Ovary (tissue), 7 donors: ENCODE measurements at regions not wholly inside any gene's neighbourhood (a gene's known extent, or its start where the extent isn't known, plus 50 kb on each side); places are given as distances from the start of the nearest gene placed in this dataset.

ENCODE experiments used
- DNase-seq, 5 donors: peaks; one replicate each; pipeline ENCODE4 v3.0.0-alpha.2; 2019 to 2020
- H3K27ac ChIP-seq, 2 donors: fragments of 200-600 bp; one replicate each; pipeline versions ENCODE4 v1.5.1 to v1.8.0; 2019 to 2022
- H3K27me3 ChIP-seq: fragments of 200-600 bp; one replicate; pipeline ENCODE4 v1.8.0; 2022
- H3K36me3 ChIP-seq: fragments of 200-600 bp; sonication (generic); one replicate; pipeline ENCODE4 v1.5.1; 2019
- H3K4me1 ChIP-seq: one replicate; pipeline ENCODE4 v1.8.1; 2013; ENCODE audit warnings: mild to moderate bottlenecking, moderate library complexity; ENCODE audit not compliant: insufficient read depth
- H3K4me3 ChIP-seq: fragments of 200-600 bp; sonication (generic); one replicate; pipeline ENCODE4 v1.5.1; 2017
- H3K9me3 ChIP-seq, 2 donors: fragments of 200-600 bp in 1 of 2; sonication (generic) in 1 of 2; one replicate each; pipeline versions ENCODE4 v1.5.1 to v1.8.1; 2013 to 2019; ENCODE audit warnings: mild to moderate bottlenecking in 1 of 2, moderate library complexity in 1 of 2
- EP300 ChIP-seq: sonication (generic); formaldehyde crosslinking; IDR thresholded peaks from one replicate; pipeline ENCODE4 v1.6.1; 2017; ENCODE audit warnings: antibody characterized with exemption
- POLR2A ChIP-seq: fragments of 450-650 bp; IDR thresholded peaks from one replicate; pipeline ENCODE4 v1.6.1; 2017; ENCODE audit warnings: antibody characterized with exemption, mild to moderate bottlenecking, moderate library complexity
- WGBS, 3 donors: extraction: QIAGEN DNeasy Blood & Tissue Kit in 1 of 3; methylation state at CpG; one replicate each; pipeline versions ENCODE4 v1.1.5 to v1.1.7; 2013 to 2017; 5-methylcytosine and 5-hydroxymethylcytosine counted together
- intact Hi-C, 4 donors: fragments of 100-400 bp; cut with DNase I; formaldehyde crosslinking; loops; one replicate each; pipeline versions ENCODE4 v1.11.0 to v1.15.1; 2022 to 2023
- TF ChIP-seq, protein P1 (sequence below), 3 donors: fragments of 450-650 bp in 2 of 3; fragments of 200-600 bp in 1 of 3; IDR thresholded peaks; one replicate each; pipeline versions ENCODE4 v1.5.1 to v1.8.0; 2016 to 2022; ENCODE audit warnings: antibody characterized with exemption in 3 of 3, mild to moderate bottlenecking in 1 of 3
- donor health status: DM: no; HTN: no; CAD: no; lungs with moderate emphysema.
- donor health status: DM: no; HTN: no; CAD: no.
- donor health status: Bipolar disorder and iron deficiency.
- donor health status: DM: no; HTN: no; CAD: no.
- donor health status: DM: yes; HTN: yes; CAD: no.

- intact Hi-C loops, result no loop called here
- Histone ChIP-seq H3K27ac (no peak overlapping the region), H3K27me3 (no peaks in the 10 kb centered on the region), H3K4me1 (no peaks in the 10 kb centered on the region), H3K36me3 (no peaks in the 10 kb centered on the region), H3K4me3 (no peak overlapping the region), H3K9me3 (no peaks in the 10 kb centered on the region)
- no peak for DNase-seq
- TF ChIP-seq, protein P1, sequence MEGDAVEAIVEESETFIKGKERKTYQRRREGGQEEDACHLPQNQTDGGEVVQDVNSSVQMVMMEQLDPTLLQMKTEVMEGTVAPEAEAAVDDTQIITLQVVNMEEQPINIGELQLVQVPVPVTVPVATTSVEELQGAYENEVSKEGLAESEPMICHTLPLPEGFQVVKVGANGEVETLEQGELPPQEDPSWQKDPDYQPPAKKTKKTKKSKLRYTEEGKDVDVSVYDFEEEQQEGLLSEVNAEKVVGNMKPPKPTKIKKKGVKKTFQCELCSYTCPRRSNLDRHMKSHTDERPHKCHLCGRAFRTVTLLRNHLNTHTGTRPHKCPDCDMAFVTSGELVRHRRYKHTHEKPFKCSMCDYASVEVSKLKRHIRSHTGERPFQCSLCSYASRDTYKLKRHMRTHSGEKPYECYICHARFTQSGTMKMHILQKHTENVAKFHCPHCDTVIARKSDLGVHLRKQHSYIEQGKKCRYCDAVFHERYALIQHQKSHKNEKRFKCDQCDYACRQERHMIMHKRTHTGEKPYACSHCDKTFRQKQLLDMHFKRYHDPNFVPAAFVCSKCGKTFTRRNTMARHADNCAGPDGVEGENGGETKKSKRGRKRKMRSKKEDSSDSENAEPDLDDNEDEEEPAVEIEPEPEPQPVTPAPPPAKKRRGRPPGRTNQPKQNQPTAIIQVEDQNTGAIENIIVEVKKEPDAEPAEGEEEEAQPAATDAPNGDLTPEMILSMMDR (IDR thresholded peaks at IDR 0.05), result no peak
- TF ChIP-seq EP300, result no peak
- no peak for TF ChIP-seq POLR2A
Measured at GRCh38 chr4:35836596-35836995, 407.7 kb downstream of the ARAP2 start.

DNA sequence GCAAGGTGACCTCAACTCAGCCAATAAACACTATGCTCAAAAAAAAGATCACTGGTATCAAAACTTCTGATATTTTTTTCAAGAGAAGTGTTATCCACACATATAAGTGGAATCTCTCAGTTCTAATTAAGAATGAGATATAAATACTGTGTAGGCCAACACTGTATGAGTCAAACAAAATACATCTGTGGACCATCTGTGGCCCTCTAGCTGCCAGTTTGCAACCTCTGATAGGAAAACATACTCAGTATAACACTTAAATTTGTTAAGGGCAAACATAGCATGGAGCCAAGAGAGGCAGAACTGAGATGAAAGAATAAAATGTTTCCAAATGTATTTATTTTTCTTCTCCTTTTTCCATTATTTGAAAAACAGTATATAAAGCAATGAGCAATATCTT lies 377.3 kb downstream of the ARAP2 start:
- intact Hi-C loops, result no loop called here
- DNase-seq, result no peak
- H3K4me3 ChIP-seq, result no peak overlapping the region
- no peaks in the 10 kb centered on the region for H3K4me1 ChIP-seq
- H3K9me3 ChIP-seq, result no peaks in the 10 kb centered on the region
- H3K36me3 ChIP-seq, result no peaks in the 10 kb centered on the region
- TF ChIP-seq, protein P1 (IDR thresholded peaks at IDR 0.05), result no peak
- TF ChIP-seq POLR2A, result no peak
- no peak for TF ChIP-seq EP300
- no peaks in the 10 kb centered on the region for H3K27me3 ChIP-seq
- H3K27ac ChIP-seq, result no peak overlapping the region

DNA sequence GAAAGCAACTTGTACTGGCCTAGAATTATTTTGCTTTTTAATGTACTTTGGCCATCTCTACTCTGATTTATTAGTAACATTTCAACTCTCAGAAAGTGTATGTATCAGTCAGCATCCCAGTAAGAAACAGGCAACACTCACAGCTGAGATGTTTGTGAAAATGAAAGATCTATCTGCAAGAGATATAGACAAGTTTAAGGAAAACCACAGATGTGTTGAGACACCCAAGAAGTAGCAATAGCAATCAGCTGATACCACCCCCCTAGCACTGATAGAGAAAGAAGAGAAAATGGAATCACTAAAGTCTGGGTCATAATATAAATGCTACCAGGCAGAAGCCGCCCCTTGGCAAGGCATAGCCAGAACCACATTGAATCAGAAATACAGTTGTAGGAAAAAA lies 372.0 kb downstream of the ARAP2 start:
- Histone ChIP-seq H3K27me3 (no peaks in the 10 kb centered on the region), H3K36me3 (no peaks in the 10 kb centered on the region), H3K4me1 (no peaks in the 10 kb centered on the region), H3K27ac (no peak overlapping the region), H3K4me3 (no peak overlapping the region), H3K9me3 (no peaks in the 10 kb centered on the region)
- DNase-seq, result no peak
- intact Hi-C loops, result no loop called here
- WGBS, 3 donors, result 79 to 82% (median 81%) methylated on average over 1 of the region's 1 CpG
- TF ChIP-seq POLR2A (no peak), EP300 (no peak)
- TF ChIP-seq, protein P1 (IDR thresholded peaks at IDR 0.05), result no peak

- Histone ChIP-seq H3K36me3 (no peaks in the 10 kb centered on the region), H3K4me1 (no peaks in the 10 kb centered on the region), H3K27me3 (no peaks in the 10 kb centered on the region), H3K27ac (no peak overlapping the region), H3K9me3 (no peaks in the 10 kb centered on the region), H3K4me3 (no peak overlapping the region)
- 66 to 76% (median 68%) methylated on average over 6 of the region's 6 CpGs for WGBS, 3 donors
- no peak for DNase-seq
- intact Hi-C loops, result no loop called here
- TF ChIP-seq EP300, result no peak
- no peak for TF ChIP-seq POLR2A
- TF ChIP-seq, protein P1 (IDR thresholded peaks at IDR 0.05), result no peak
Measured at GRCh38 chr4:35879479-35879878, 364.8 kb downstream of the ARAP2 start.

DNA sequence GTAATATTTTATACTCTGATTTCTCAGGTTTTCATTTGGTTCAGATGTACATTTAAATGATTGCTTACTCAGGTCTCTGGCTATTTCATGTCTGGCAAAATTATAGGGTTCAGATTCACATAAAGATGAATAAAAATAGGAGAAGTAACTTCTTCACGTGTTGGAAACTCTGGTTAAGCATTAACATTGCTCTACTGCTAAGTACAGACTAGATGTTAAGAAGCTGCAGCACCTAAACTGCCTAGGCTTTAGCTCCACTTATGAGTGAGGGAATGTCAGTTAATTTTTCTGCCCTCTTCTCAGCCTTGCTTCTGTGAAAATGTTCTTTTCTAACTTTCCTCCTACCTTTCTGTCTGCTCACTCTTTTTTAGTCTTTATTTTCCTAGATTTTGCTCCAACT lies 361.2 kb downstream of the ARAP2 start:
- no peak overlapping the region for H3K4me3 ChIP-seq
- H3K27ac ChIP-seq, result no peak overlapping the region
- H3K27me3 ChIP-seq, result no peaks in the 10 kb centered on the region
- no peaks in the 10 kb centered on the region for H3K4me1 ChIP-seq
- no peak for DNase-seq
- TF ChIP-seq, protein P1 (IDR thresholded peaks at IDR 0.05), result no peak
- no peak for TF ChIP-seq EP300
- TF ChIP-seq POLR2A, result no peak
- intact Hi-C loops, result no loop called here
- no peaks in the 10 kb centered on the region for H3K9me3 ChIP-seq
- 42 to 50% (median 50%) methylated on average over 1 of the region's 1 CpG for WGBS, 3 donors
- no peaks in the 10 kb centered on the region for H3K36me3 ChIP-seq
